Gastrocnemius medialis (tissue), 4 donors: ENCODE measurements at regions not wholly inside any gene's neighbourhood (a gene's known extent, or its start where the extent isn't known, plus 50 kb on each side); places are given as distances from the start of the nearest gene placed in this dataset.

Experiments used
- POLR2A ChIP-seq, 2 donors: fragments of 450-650 bp; IDR thresholded peaks; one replicate each; pipeline ENCODE4 v1.6.1; 2017; ENCODE audit warnings: antibody characterized with exemption in 2 of 2, mild to moderate bottlenecking in 2 of 2, moderate library complexity in 2 of 2
- TF ChIP-seq, protein P1 (sequence below), 5 experiments: fragments of 450-650 bp in 3 of 5; fragments of 200-600 bp in 2 of 5; sonication (generic) in 2 of 5; IDR thresholded peaks in 4 of 5; conservative IDR thresholded peaks in 1 of 5; 1 replicate in 4 of 5; 2 replicates in 1 of 5; pipeline ENCODE4 v1.5.1; 2016 to 2019; ENCODE audit warnings: antibody characterized with exemption in 5 of 5, mild to moderate bottlenecking in 3 of 5, moderate library complexity in 3 of 5

DNA sequence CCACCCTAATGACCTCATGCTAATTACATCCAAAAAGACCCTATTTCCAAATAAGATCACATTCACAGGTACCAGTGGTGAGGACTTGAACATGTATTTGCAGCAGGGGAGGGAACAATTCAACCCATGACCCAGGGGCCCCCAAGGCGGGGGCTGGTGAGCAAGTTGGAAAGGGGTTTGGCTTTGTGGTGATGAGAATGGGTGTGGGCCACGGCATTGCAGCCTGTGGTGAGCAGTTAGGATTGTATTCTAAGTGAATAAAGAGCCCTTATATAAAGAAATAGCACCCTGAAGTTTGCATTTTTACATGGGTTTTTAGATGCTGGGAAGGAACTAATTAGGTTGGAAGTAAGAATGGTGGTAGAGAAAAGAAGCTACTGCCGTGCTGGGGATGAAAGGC, 694.2 kb downstream of the EFNB2 start:
- no peak for TF ChIP-seq POLR2A (IDR thresholded peaks at IDR 0.05)
- TF ChIP-seq, protein P1, sequence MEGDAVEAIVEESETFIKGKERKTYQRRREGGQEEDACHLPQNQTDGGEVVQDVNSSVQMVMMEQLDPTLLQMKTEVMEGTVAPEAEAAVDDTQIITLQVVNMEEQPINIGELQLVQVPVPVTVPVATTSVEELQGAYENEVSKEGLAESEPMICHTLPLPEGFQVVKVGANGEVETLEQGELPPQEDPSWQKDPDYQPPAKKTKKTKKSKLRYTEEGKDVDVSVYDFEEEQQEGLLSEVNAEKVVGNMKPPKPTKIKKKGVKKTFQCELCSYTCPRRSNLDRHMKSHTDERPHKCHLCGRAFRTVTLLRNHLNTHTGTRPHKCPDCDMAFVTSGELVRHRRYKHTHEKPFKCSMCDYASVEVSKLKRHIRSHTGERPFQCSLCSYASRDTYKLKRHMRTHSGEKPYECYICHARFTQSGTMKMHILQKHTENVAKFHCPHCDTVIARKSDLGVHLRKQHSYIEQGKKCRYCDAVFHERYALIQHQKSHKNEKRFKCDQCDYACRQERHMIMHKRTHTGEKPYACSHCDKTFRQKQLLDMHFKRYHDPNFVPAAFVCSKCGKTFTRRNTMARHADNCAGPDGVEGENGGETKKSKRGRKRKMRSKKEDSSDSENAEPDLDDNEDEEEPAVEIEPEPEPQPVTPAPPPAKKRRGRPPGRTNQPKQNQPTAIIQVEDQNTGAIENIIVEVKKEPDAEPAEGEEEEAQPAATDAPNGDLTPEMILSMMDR (IDR thresholded peaks at IDR 0.05 in 4 of 5, conservative IDR thresholded peaks at IDR 0.05 in 1 of 5) = no peak
